ENCODE measurements at regions not wholly inside any gene's neighbourhood (a gene's known extent, or its start where the extent isn't known, plus 50 kb on each side); places are given as distances from the start of the nearest gene placed in this dataset.

DNA sequence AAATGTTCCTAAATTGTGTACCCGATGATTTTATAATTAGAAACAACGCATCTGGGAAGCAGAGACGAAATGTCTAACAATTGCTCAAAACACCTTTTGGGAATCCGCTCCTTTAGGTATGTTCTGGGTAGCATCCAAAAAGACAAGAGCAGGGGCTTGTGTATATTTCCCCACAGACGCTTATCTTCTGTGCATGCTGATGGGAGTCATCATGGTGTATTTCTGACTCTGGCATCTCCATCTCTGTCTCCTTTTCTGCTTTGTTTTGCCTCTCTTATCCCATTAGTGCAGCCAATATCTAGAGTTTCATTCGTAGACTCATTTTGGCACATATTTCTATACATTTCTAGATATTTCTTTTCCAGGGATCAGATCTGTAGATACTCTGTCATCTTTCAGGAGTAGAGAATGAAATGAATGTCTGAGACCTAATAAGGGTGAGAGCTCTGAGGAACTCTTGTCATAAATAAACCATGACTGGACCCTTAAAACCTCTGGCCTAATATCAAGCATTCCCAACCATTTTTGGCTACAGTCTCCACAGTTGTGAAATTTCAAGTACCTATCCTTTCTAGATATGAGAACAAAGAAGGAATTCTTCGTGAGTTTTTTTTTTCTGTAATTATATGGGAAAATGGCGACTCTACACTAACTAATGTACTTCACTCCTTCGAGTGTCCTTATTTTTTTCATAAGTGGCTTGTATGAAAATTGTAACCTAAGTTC lies 508.2 kb downstream of the ACTL7B start:
- no peak overlapping the region for H3K27ac ChIP-seq
- TF ChIP-seq, protein P1, sequence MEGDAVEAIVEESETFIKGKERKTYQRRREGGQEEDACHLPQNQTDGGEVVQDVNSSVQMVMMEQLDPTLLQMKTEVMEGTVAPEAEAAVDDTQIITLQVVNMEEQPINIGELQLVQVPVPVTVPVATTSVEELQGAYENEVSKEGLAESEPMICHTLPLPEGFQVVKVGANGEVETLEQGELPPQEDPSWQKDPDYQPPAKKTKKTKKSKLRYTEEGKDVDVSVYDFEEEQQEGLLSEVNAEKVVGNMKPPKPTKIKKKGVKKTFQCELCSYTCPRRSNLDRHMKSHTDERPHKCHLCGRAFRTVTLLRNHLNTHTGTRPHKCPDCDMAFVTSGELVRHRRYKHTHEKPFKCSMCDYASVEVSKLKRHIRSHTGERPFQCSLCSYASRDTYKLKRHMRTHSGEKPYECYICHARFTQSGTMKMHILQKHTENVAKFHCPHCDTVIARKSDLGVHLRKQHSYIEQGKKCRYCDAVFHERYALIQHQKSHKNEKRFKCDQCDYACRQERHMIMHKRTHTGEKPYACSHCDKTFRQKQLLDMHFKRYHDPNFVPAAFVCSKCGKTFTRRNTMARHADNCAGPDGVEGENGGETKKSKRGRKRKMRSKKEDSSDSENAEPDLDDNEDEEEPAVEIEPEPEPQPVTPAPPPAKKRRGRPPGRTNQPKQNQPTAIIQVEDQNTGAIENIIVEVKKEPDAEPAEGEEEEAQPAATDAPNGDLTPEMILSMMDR (conservative IDR thresholded peaks at IDR 0.05) = no peak

DNA sequence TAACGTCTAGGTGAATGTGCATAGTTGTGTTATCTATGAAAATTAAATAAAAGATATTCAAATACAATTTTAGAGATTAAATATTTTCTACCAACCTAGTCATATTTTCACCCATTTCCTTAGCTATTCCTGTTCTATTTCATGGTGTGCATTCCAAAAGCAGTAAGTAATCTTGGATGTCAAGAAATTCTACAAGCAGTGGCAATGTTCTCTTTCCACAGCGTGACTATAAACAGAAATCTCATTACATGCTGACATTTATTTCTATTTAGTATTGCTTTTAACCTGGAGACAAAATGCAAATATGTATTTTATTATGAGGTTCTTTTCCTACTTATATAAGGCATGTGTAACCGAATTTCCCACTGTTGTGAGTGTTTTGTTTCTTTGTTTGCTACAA lies 510.0 kb downstream of the ACTL7B start:
- no peak overlapping the region for H3K27ac ChIP-seq
- TF ChIP-seq, protein P1 (conservative IDR thresholded peaks at IDR 0.05) = no peak

DNA sequence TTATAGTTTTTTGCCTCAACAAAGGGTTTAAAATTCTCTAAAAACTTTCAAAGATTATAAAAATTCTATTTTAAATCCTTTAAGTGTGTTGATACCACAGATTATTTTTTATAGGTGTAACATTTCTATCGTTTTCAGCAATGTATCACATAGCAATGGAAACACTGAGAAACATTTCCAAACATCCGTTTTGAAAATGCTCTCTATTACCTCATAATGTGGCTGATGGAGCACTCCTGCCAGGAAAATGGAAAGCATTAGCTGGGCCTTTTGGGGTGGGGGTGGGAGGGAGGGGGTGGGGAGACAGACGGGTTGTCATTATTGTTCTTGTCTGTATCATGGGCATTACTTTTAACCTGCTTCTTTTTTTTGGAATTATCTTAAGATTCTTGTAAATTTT lies 516.5 kb downstream of the ACTL7B start:
- H3K27ac ChIP-seq = no peak overlapping the region
- TF ChIP-seq, protein P1 (conservative IDR thresholded peaks at IDR 0.05) = no peak

DNA sequence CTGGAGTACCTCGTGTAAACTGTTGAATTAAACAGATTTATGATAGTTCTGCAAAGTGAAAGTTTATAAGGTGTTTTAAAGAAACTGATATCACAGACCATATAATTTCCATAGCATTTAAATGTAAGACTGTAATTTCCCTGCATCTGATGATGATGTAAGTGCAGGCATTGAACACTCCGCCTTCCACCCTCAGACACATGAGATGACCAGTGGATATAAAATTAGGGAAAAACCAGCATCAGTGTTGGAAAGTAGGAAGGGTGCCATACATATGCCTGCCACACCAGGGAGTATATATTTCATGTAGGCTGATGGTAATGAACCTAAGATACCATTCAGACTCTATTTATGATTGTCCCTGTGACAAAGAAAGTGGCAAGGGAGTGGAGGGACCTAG lies 519.2 kb downstream of the ACTL7B start:
- TF ChIP-seq, protein P1 (conservative IDR thresholded peaks at IDR 0.05) = no peak
- H3K27ac ChIP-seq = no peak overlapping the region

DNA sequence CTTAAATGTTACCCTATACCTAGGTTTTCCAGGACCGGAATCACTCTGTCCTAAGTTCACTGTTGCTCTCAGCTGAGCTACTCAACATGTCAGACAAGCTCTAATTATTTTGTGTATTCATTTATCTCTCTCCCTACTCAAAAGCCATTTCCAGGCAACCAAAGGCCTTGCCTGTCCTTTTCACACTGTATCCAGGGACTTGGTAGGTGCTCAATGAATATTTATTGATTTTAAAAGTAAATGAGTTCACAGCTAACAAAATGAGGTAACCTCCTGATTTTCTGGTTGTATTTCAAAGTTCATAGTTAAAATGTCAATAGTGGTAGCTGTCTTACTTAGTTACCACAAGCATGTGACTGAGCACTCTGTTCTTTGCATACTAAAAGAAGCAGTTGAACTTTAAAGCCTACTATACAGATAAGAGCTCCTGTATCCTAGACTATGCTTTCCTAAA lies 522.2 kb downstream of the ACTL7B start:
- no peak overlapping the region for H3K27ac ChIP-seq
- TF ChIP-seq, protein P1 (conservative IDR thresholded peaks at IDR 0.05) = no peak

DNA sequence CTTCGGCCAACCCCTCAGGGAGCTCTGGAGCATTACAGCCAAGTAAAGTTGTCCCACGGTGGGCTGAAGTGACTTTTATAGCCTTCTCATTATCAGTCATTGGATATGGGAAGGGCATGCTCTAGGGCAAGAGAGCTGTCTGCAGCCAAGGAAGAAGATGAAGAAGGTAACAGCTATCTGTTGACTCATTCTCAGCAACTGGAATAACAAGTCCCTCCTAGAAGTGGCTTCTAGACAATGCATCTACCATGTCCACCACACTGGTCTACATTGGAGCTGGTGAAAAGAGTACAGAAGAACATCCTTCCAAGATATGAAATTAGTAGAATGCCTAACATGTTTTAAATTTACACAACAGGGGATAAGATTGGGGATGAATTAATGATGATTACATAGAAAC lies 524.2 kb downstream of the ACTL7B start:
- H3K27ac ChIP-seq = no peak overlapping the region
- TF ChIP-seq, protein P1 (conservative IDR thresholded peaks at IDR 0.05) = no peak

DNA sequence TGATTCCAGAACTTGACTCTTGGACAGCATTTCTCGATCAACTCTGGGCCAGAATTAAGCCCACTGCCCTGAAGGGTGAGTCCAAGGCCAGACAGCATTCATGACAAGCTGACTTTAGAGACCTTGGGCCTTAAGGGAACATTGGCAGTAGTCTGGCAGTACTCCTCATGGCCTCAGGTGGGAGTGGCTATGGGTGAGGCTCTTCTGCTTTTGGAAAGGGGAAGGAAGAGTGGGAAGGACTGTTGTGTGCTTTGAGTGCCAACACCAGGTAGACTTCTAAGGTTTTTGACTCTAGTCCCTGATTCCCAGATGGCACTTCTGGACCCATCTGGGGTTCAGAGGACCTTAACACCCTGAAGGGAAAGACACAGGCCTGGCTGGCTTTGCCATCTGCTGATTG lies 530.4 kb downstream of the ACTL7B start:
- no peak overlapping the region for H3K27ac ChIP-seq
- TF ChIP-seq, protein P1 (conservative IDR thresholded peaks at IDR 0.05) = no peak
